ENCODE measurements at regions not wholly inside any gene's neighbourhood (a gene's known extent, or its start where the extent isn't known, plus 50 kb on each side); places are given as distances from the start of the nearest gene placed in this dataset.
"Not testable (repeated sequence)": the region's sequence is repeated elsewhere in the genome, so short reads cannot be mapped to it uniquely, and the experiment has no call there.

- DNase-seq (ENCODE audit: low spot score in 2 of 2): no peak
- 77 to 94% methylated on average over 4 of the region's 4 CpGs for WGBS, 2 donors
- Histone ChIP-seq H3K27ac (no peak overlapping the region), H3K36me3 (no peaks in the 10 kb centered on the region), H3K4me3 (no peak overlapping the region), H3K27me3 (no peaks in the 10 kb centered on the region), H3K9me3 (no peaks in the 10 kb centered on the region), H3K4me1 (peaks cover 0 to 19% (median 2%) of the 10 kb centered on the region in 4 donors)
- no peak for TF ChIP-seq EP300 (IDR thresholded peaks at IDR 0.05)
- TF ChIP-seq POLR2A (IDR thresholded peaks at IDR 0.05): no peak
- TF ChIP-seq CTCF (IDR thresholded peaks at IDR 0.05): no peak
Observed at GRCh38 chr15:66635817-66636216, 66.2 kb upstream of the SMAD6 start.

- DNase-seq (ENCODE audit: low spot score in 2 of 2); H3K27me3 ChIP-seq; H3K27ac ChIP-seq; H3K9me3 ChIP-seq; H3K4me3 ChIP-seq; H3K36me3 ChIP-seq: not testable (repeated sequence)
- H3K4me1 ChIP-seq: peaks cover 0 to 16% (median 2%) of the 10 kb centered on the region in 4 donors
- 95 to 97% methylated on average over 8 to 9 of the region's 9 CpGs for WGBS, 2 donors
Observed at GRCh38 chr15:66637044-66637443, 65.0 kb upstream of the SMAD6 start.

GRCh38 chr15:66638377-66638776 lies 63.7 kb upstream of the SMAD6 start:
- TF ChIP-seq POLR2A (IDR thresholded peaks at IDR 0.05): no peak
- TF ChIP-seq CTCF (IDR thresholded peaks at IDR 0.05): no peak
- no peak for TF ChIP-seq EP300 (IDR thresholded peaks at IDR 0.05)
- WGBS, 2 donors: 91% methylated on average over 6 of the region's 6 CpGs
- no peak overlapping the region for H3K4me3 ChIP-seq
- H3K27me3 ChIP-seq: no peaks in the 10 kb centered on the region
- no peaks in the 10 kb centered on the region for H3K9me3 ChIP-seq
- H3K4me1 ChIP-seq: peaks cover 0 to 4% (median 0%) of the 10 kb centered on the region in 4 donors
- H3K27ac ChIP-seq: no peak overlapping the region
- H3K36me3 ChIP-seq: no peaks in the 10 kb centered on the region
- no peak for DNase-seq (ENCODE audit: low spot score in 2 of 2)

GRCh38 chr15:66641485-66642315 lies 60.3 kb upstream of the SMAD6 start:
- H3K4me3 ChIP-seq: no peak overlapping the region
- TF ChIP-seq EP300 (IDR thresholded peaks at IDR 0.05): no peak
- no peak for TF ChIP-seq POLR2A (IDR thresholded peaks at IDR 0.05)
- no peak for TF ChIP-seq CTCF (IDR thresholded peaks at IDR 0.05)
- H3K27ac ChIP-seq: no peak overlapping the region
- no peaks in the 10 kb centered on the region for H3K36me3 ChIP-seq
- no peaks in the 10 kb centered on the region for H3K9me3 ChIP-seq
- no peaks in the 10 kb centered on the region for H3K27me3 ChIP-seq
- no peak for DNase-seq (ENCODE audit: low spot score in 2 of 2)
- 86 to 92% methylated on average over 5 of the region's 5 CpGs for WGBS, 2 donors
- H3K4me1 ChIP-seq: peaks cover 0 to 6% (median 2%) of the 10 kb centered on the region in 4 donors

- TF ChIP-seq CTCF (IDR thresholded peaks at IDR 0.05) (no peak), POLR2A (IDR thresholded peaks at IDR 0.05) (no peak), EP300 (IDR thresholded peaks at IDR 0.05) (no peak)
- no peaks in the 10 kb centered on the region for H3K27me3 ChIP-seq
- H3K4me3 ChIP-seq: no peak overlapping the region
- H3K9me3 ChIP-seq: no peaks in the 10 kb centered on the region
- 34 to 49% methylated on average over 3 of the region's 3 CpGs for WGBS, 2 donors
- no peak overlapping the region for H3K27ac ChIP-seq
- no peaks in the 10 kb centered on the region for H3K36me3 ChIP-seq
- no peak for DNase-seq (ENCODE audit: low spot score in 2 of 2)
- H3K4me1 ChIP-seq: peaks cover 0 to 13% (median 2%) of the 10 kb centered on the region in 4 donors
Observed at GRCh38 chr15:66642514-66642913, 59.5 kb upstream of the SMAD6 start.
